ENCODE measurements at regions not wholly inside any gene's neighbourhood (a gene's known extent, or its start where the extent isn't known, plus 50 kb on each side); places are given as distances from the start of the nearest gene placed in this dataset.

- TF ChIP-seq CTCF (conservative IDR thresholded peaks at IDR 0.05 in 1 of 2, IDR thresholded peaks at IDR 0.05 in 1 of 2; ENCODE audit: low read depth in 1 of 2, low read length in 2 of 2) (no peak), EZH2 (IDR thresholded peaks at IDR 0.05; ENCODE audit: low read length, missing control alignments) (no peak)
Observed at GRCh38 chr3:40911928-40912327, 287.4 kb upstream of the CTNNB1 start.

Data from fibroblast of lung (primary cell).